ENCODE measurements at regions not wholly inside any gene's neighbourhood (a gene's known extent, or its start where the extent isn't known, plus 50 kb on each side); places are given as distances from the start of the nearest gene placed in this dataset.

DNA sequence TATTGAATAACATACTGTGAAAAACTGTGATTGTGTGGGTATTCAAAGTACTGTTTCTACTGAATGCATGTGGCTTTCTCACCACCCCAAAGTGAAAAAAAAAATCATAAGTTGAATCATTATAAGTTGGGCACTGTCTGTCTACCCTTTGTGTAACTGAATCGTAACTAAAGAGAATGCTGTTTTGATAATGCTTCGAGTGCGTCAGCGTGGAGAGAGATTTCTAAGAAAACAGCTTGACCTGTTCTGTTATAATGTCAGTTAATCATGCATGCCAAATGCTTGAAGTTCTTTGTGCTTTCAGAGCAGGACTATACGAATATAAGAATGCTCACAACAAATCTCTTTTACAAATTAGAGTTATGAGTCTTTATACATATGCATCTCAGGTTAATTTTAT lies 148.8 kb upstream of the SGCD start:
- H3K27ac ChIP-seq (ENCODE audit: low read depth in 2 of 2, low read length in 2 of 2) = no peak overlapping the region
- H3K36me3 ChIP-seq (ENCODE audit: control insufficient read depth in 2 of 3, insufficient read depth in 3 of 3, low read length in 3 of 3) = no peaks in the 10 kb centered on the region
- H3K4me1 ChIP-seq (ENCODE audit: control insufficient read depth in 2 of 3, insufficient read depth in 2 of 3, low read depth in 1 of 3, low read length in 3 of 3) = no peaks in the 10 kb centered on the region
- intact Hi-C loops (cut with DNase I) = no loop called here
- DNase-seq = no peak
- H3K9ac ChIP-seq (ENCODE audit: low read length in 3 of 3) = no peak overlapping the region
- no peak overlapping the region for H3K4me3 ChIP-seq (ENCODE audit: low read length in 3 of 3)
- H3K9me3 ChIP-seq (ENCODE audit: control insufficient read depth in 2 of 3, insufficient read depth in 1 of 3, low read length in 3 of 3) = no peaks in the 10 kb centered on the region
- no peak for FAIRE-seq
- no peaks in the 10 kb centered on the region for H3K27me3 ChIP-seq (ENCODE audit: control insufficient read depth, insufficient read depth, low read length)
- TF ChIP-seq, protein P1, sequence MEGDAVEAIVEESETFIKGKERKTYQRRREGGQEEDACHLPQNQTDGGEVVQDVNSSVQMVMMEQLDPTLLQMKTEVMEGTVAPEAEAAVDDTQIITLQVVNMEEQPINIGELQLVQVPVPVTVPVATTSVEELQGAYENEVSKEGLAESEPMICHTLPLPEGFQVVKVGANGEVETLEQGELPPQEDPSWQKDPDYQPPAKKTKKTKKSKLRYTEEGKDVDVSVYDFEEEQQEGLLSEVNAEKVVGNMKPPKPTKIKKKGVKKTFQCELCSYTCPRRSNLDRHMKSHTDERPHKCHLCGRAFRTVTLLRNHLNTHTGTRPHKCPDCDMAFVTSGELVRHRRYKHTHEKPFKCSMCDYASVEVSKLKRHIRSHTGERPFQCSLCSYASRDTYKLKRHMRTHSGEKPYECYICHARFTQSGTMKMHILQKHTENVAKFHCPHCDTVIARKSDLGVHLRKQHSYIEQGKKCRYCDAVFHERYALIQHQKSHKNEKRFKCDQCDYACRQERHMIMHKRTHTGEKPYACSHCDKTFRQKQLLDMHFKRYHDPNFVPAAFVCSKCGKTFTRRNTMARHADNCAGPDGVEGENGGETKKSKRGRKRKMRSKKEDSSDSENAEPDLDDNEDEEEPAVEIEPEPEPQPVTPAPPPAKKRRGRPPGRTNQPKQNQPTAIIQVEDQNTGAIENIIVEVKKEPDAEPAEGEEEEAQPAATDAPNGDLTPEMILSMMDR (IDR thresholded peaks at IDR 0.05; ENCODE audit: borderline replicate concordance, extremely low read depth, insufficient read depth) = no peak

DNA sequence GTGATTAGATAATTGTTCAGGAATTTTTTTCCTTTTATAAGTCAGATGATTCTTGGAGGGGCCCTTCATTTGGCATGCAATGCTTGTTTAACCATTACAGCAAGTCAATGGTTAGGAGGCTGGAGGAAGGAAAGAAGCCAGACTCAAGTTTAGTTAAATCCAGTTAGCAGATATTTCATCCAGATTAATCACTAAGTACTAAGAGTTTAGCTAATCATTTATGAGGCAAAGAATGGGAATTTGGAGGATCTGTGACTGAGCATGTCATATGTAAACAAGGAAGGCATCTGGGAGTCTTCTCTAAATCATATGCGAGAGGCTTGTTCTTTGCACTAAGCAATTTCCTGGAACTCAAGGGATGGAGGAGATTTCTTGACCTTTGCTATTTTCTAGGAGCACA lies 145.3 kb upstream of the SGCD start:
- no peaks in the 10 kb centered on the region for H3K27me3 ChIP-seq (ENCODE audit: control insufficient read depth, insufficient read depth, low read length)
- no peaks in the 10 kb centered on the region for H3K36me3 ChIP-seq (ENCODE audit: control insufficient read depth in 2 of 3, insufficient read depth in 3 of 3, low read length in 3 of 3)
- intact Hi-C loops (cut with DNase I) = no loop called here
- no peaks in the 10 kb centered on the region for H3K4me1 ChIP-seq (ENCODE audit: control insufficient read depth in 2 of 3, insufficient read depth in 2 of 3, low read depth in 1 of 3, low read length in 3 of 3)
- FAIRE-seq (no peak), DNase-seq (peak in 2 of 5 donors; percentile 25 to 31)
- H3K27ac ChIP-seq (ENCODE audit: low read depth in 2 of 2, low read length in 2 of 2) = no peak overlapping the region
- H3K4me3 ChIP-seq (ENCODE audit: low read length in 3 of 3) = no peak overlapping the region
- no peaks in the 10 kb centered on the region for H3K9me3 ChIP-seq (ENCODE audit: control insufficient read depth in 2 of 3, insufficient read depth in 1 of 3, low read length in 3 of 3)
- TF ChIP-seq, protein P1 (IDR thresholded peaks at IDR 0.05; ENCODE audit: borderline replicate concordance, extremely low read depth, insufficient read depth) = no peak
- no peak overlapping the region for H3K9ac ChIP-seq (ENCODE audit: low read length in 3 of 3)

DNA sequence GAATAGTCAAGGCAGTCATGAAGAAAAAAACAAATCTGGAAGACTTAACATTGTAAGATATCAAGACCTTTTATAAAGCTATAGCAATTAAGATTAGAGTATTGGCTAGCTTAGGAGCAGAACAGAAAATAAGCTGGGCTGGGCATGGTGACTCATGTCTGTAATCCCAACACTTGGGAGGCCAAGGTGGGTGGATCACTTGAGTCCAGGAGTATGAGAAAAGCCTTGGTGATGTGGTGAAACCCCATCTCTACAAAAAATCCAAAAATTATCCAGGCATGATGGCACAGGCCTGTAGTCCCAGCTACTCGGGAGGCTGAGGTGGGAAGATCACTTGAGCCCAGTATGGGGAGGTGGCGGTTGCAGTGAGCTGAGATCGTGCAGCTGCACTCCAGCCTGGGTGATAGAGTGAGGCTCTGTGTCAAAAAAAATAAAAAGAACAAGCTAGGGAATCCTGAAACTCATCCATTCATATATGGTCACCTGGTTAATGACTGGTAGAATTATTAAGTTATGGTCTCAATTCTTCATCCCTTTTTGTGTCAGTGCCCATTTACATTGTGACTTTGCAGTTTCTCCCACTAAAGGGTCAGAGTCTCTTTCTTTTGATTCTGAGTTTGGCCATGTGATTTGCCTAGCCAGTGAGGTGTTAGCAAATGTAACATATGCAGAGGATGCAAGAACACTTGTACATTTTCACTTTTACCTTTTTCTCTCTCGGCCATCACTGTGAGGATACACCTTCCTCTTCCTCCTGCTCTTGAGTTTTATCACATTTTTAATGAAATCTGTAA lies 144.6 kb upstream of the SGCD start:
- Histone ChIP-seq H3K4me1 (ENCODE audit: control insufficient read depth in 2 of 3, insufficient read depth in 2 of 3, low read depth in 1 of 3, low read length in 3 of 3) (no peaks in the 10 kb centered on the region), H3K9me3 (ENCODE audit: control insufficient read depth in 2 of 3, insufficient read depth in 1 of 3, low read length in 3 of 3) (no peaks in the 10 kb centered on the region), H3K27me3 (ENCODE audit: control insufficient read depth, insufficient read depth, low read length) (no peaks in the 10 kb centered on the region), H3K36me3 (ENCODE audit: control insufficient read depth in 2 of 3, insufficient read depth in 3 of 3, low read length in 3 of 3) (no peaks in the 10 kb centered on the region), H3K9ac (ENCODE audit: low read length in 3 of 3) (no peak overlapping the region), H3K4me3 (ENCODE audit: low read length in 3 of 3) (no peak overlapping the region), H3K27ac (ENCODE audit: low read depth in 2 of 2, low read length in 2 of 2) (no peak overlapping the region)
- TF ChIP-seq, protein P1 (IDR thresholded peaks at IDR 0.05; ENCODE audit: borderline replicate concordance, extremely low read depth, insufficient read depth) = no peak
- FAIRE-seq = no peak
- intact Hi-C loops (cut with DNase I) = no loop called here
- no peak for DNase-seq

Measured in kidney (tissue), 13 donors.